Body of pancreas (tissue), 4 donors: ENCODE measurements at regions not wholly inside any gene's neighbourhood (a gene's known extent, or its start where the extent isn't known, plus 50 kb on each side); places are given as distances from the start of the nearest gene placed in this dataset.

ENCODE experiments used
- POLR2A ChIP-seq, 3 donors: fragments of 450-650 bp; IDR thresholded peaks; one replicate each; pipeline ENCODE4 v1.6.1; 2016; ENCODE audit warnings: antibody characterized with exemption in 3 of 3, mild to moderate bottlenecking in 2 of 3
- TF ChIP-seq, protein P1 (sequence below), 7 experiments: fragments of 450-650 bp in 4 of 7; fragments of 200-600 bp in 3 of 7; sonication (generic) in 3 of 7; IDR thresholded peaks; one replicate each; pipeline ENCODE4 v1.5.1; 2016 to 2019; ENCODE audit warnings: antibody characterized with exemption in 7 of 7

DNA sequence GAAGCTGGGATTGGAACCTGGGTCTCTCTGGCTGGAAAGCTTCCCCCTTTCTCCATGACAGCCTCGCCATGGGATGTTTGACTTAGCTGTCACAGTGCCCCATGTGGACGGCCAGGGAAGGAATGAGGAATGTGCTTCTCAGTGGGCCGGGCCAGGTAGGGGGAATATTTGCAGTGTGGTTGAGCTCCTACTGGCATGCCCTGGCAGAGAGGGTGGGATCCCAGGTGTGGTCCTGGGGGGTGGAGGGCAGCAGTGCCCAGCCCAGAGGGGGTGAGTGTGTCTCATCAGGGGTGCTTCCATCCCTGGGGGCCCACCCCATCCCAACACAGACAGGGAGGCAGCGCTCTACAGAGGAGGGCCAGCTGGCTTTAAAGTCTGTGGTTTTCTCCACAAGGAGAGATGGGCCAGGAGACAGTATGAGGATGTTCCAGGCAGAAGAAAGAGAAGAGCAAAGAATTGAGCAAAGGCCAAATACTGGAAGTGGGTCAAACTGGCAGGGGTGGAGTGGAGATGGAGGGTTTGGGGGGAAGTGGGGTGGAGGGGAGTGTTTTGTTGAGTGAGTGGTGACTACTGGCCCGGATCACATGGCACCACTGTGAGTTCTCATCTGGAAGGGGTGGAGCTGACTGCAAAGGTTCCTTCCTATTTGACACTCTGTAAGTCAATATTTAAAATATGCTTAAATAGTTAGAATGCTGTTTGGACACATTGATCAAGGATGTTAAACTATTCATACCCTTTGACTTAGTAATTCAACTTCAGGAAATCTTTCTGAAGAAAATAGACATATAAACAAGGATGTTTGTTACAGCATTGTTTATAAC is 94.0 kb downstream of the MYCN start:
- TF ChIP-seq, protein P1, sequence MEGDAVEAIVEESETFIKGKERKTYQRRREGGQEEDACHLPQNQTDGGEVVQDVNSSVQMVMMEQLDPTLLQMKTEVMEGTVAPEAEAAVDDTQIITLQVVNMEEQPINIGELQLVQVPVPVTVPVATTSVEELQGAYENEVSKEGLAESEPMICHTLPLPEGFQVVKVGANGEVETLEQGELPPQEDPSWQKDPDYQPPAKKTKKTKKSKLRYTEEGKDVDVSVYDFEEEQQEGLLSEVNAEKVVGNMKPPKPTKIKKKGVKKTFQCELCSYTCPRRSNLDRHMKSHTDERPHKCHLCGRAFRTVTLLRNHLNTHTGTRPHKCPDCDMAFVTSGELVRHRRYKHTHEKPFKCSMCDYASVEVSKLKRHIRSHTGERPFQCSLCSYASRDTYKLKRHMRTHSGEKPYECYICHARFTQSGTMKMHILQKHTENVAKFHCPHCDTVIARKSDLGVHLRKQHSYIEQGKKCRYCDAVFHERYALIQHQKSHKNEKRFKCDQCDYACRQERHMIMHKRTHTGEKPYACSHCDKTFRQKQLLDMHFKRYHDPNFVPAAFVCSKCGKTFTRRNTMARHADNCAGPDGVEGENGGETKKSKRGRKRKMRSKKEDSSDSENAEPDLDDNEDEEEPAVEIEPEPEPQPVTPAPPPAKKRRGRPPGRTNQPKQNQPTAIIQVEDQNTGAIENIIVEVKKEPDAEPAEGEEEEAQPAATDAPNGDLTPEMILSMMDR (IDR thresholded peaks at IDR 0.05): no peak
- TF ChIP-seq POLR2A (IDR thresholded peaks at IDR 0.05): no peak
